ENCODE measurements at regions not wholly inside any gene's neighbourhood (a gene's known extent, or its start where the extent isn't known, plus 50 kb on each side); places are given as distances from the start of the nearest gene placed in this dataset.

DNA sequence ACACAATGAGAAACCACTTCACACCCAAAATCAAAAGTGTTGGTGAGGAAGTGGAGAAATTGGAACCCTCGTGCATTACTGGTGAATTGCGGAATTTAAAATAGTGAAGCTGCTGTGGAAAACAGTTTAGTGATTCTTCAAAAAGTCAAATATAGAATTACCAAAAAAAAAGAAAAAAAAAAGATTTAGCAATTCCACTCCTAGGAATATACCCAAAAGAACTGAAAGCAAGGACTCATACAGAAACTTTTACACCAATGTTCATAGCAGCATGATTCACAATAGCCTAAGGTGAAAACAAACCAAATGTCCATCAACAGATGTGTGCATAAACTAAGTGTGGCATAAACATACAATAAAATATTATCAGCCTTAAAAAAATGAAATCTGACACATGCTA is 364.3 kb upstream of the FAM241A start:
- Histone ChIP-seq H3K4me3 (ENCODE audit: low read depth, low read length) (no peak overlapping the region), H3K36me3 (ENCODE audit: control insufficient read depth, insufficient read depth, low read length) (no peaks in the 10 kb centered on the region), H3K9me3 (no peaks in the 10 kb centered on the region), H3K4me1 (no peaks in the 10 kb centered on the region), H3K27me3 (replicated peaks; ENCODE audit: control insufficient read depth, insufficient read depth, low read length) (no peaks in the 10 kb centered on the region)
- no TSS peak for BruUV-seq (replicated peaks)
- Mint-ChIP-seq H3K4me3 (ENCODE audit: unreplicated experiment) (no peak overlapping the region), H3K36me3 (ENCODE audit: insufficient read depth, unreplicated experiment) (no peaks in the 10 kb centered on the region), H3K27ac (ENCODE audit: unreplicated experiment) (no peak overlapping the region), H3K9me3 (ENCODE audit: unreplicated experiment) (no peaks in the 10 kb centered on the region), H3K27me3 (ENCODE audit: insufficient read depth, unreplicated experiment) (peaks cover 2% of the 10 kb centered on the region), H3K4me1 (ENCODE audit: low read depth, unreplicated experiment) (no peaks in the 10 kb centered on the region)
- TF ChIP-seq, protein P1, sequence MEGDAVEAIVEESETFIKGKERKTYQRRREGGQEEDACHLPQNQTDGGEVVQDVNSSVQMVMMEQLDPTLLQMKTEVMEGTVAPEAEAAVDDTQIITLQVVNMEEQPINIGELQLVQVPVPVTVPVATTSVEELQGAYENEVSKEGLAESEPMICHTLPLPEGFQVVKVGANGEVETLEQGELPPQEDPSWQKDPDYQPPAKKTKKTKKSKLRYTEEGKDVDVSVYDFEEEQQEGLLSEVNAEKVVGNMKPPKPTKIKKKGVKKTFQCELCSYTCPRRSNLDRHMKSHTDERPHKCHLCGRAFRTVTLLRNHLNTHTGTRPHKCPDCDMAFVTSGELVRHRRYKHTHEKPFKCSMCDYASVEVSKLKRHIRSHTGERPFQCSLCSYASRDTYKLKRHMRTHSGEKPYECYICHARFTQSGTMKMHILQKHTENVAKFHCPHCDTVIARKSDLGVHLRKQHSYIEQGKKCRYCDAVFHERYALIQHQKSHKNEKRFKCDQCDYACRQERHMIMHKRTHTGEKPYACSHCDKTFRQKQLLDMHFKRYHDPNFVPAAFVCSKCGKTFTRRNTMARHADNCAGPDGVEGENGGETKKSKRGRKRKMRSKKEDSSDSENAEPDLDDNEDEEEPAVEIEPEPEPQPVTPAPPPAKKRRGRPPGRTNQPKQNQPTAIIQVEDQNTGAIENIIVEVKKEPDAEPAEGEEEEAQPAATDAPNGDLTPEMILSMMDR (IDR thresholded peaks at IDR 0.05; ENCODE audit: insufficient read depth in 1 of 2, low read depth in 1 of 2, low read length in 1 of 2, severe bottlenecking in 1 of 2, unreplicated experiment in 1 of 2), result no peak
- POLR2A ChIA-PET, result no interaction called here
- DNase-seq, result no peak
- intact Hi-C loops (cut with micrococcal nuclease; ENCODE audit: unreplicated experiment), result no loop called here
- CTCF ChIA-PET, result no interaction called here

DNA sequence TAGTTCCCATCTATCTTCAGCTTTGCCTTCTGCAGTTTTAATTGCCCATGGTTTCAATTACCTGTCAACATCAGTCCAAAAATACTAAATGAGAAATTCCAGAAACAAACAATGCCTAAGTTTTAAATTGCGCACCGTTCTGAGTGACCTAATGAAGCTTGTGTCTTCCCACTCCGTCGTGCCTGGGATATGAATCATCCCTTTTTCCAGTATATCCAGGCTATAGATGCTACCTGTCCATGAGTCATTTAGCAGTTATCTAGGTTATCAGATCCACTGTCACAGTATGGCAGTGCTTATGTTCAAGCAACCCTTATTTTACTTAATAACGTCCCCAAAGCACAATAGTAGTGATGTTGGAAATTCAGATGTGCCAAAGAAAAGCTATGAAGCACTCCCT is 363.6 kb upstream of the FAM241A start:
- H3K27ac Mint-ChIP-seq (ENCODE audit: unreplicated experiment), result no peak overlapping the region
- ChIA-PET CTCF (no interaction called here), POLR2A (no interaction called here)
- H3K4me3 Mint-ChIP-seq (ENCODE audit: unreplicated experiment), result no peak overlapping the region
- peaks cover 2% of the 10 kb centered on the region for H3K27me3 Mint-ChIP-seq (ENCODE audit: insufficient read depth, unreplicated experiment)
- intact Hi-C loops (cut with micrococcal nuclease; ENCODE audit: unreplicated experiment), result no loop called here
- no peak overlapping the region for H3K4me3 ChIP-seq (ENCODE audit: low read depth, low read length)
- no peaks in the 10 kb centered on the region for H3K4me1 ChIP-seq
- no peaks in the 10 kb centered on the region for H3K9me3 ChIP-seq
- DNase-seq, result no peak
- H3K9me3 Mint-ChIP-seq (ENCODE audit: unreplicated experiment), result no peaks in the 10 kb centered on the region
- no peaks in the 10 kb centered on the region for H3K27me3 ChIP-seq (replicated peaks; ENCODE audit: control insufficient read depth, insufficient read depth, low read length)
- no peaks in the 10 kb centered on the region for H3K4me1 Mint-ChIP-seq (ENCODE audit: low read depth, unreplicated experiment)
- no peaks in the 10 kb centered on the region for H3K36me3 ChIP-seq (ENCODE audit: control insufficient read depth, insufficient read depth, low read length)
- H3K36me3 Mint-ChIP-seq (ENCODE audit: insufficient read depth, unreplicated experiment), result no peaks in the 10 kb centered on the region
- BruUV-seq (replicated peaks), result no TSS peak
- TF ChIP-seq, protein P1 (IDR thresholded peaks at IDR 0.05; ENCODE audit: insufficient read depth in 1 of 2, low read depth in 1 of 2, low read length in 1 of 2, severe bottlenecking in 1 of 2, unreplicated experiment in 1 of 2), result no peak

DNA sequence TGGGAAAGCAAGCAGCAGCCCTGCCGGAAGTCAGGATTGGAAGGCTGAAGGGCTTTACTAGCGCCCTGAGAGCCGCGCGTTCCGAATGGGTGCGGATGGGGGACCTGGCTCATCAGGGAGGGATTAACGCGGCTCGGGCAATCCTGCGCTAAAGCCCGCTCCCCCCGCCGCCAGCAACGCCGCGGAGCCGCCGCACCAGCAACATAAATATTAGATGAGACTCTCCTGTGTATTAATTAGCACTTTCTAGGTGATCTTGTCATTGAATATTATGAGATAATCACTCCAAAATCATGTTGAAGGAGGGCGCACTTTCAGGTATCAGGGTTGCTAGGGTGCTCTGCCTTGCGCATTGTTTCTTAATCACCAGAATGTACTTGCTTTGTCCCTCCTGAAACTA is 357.2 kb upstream of the FAM241A start:
- BruUV-seq (replicated peaks), result no TSS peak
- POLR2A ChIA-PET, result no interaction called here
- no peak for DNase-seq
- Histone ChIP-seq H3K4me1 (peaks cover 7% of the 10 kb centered on the region), H3K27me3 (replicated peaks; ENCODE audit: control insufficient read depth, insufficient read depth, low read length) (no peaks in the 10 kb centered on the region; the same call in 1 of the 2 replicates), H3K36me3 (ENCODE audit: control insufficient read depth, insufficient read depth, low read length) (no peaks in the 10 kb centered on the region), H3K9me3 (no peaks in the 10 kb centered on the region), H3K4me3 (ENCODE audit: low read depth, low read length) (no peak overlapping the region)
- Mint-ChIP-seq H3K4me1 (ENCODE audit: low read depth, unreplicated experiment) (no peaks in the 10 kb centered on the region), H3K36me3 (ENCODE audit: insufficient read depth, unreplicated experiment) (no peaks in the 10 kb centered on the region), H3K27ac (ENCODE audit: unreplicated experiment) (no peak overlapping the region), H3K27me3 (ENCODE audit: insufficient read depth, unreplicated experiment) (peaks cover 5% of the 10 kb centered on the region), H3K4me3 (ENCODE audit: unreplicated experiment) (no peak overlapping the region), H3K9me3 (ENCODE audit: unreplicated experiment) (no peaks in the 10 kb centered on the region)
- CTCF ChIA-PET, result no interaction called here
- TF ChIP-seq, protein P1 (IDR thresholded peaks at IDR 0.05; ENCODE audit: insufficient read depth in 1 of 2, low read depth in 1 of 2, low read length in 1 of 2, severe bottlenecking in 1 of 2, unreplicated experiment in 1 of 2), result no peak
- intact Hi-C loops (cut with micrococcal nuclease; ENCODE audit: unreplicated experiment), result no loop called here
